Testis (tissue), 2 donors: ENCODE measurements at regions not wholly inside any gene's neighbourhood (a gene's known extent, or its start where the extent isn't known, plus 50 kb on each side); places are given as distances from the start of the nearest gene placed in this dataset.

Experiments
- DNase-seq: peaks from one replicate; pipeline ENCODE4 v3.0.0-alpha.2; 2019
- H3K27ac ChIP-seq, 2 donors: fragments of 200-600 bp; sonication (generic); one replicate each; pipeline ENCODE4 v1.5.1; 2019
- H3K27me3 ChIP-seq: fragments of 200-600 bp; sonication (generic); one replicate; pipeline ENCODE4 v1.5.1; 2019
- H3K36me3 ChIP-seq: fragments of 200-600 bp; sonication (generic); one replicate; pipeline ENCODE4 v1.5.1; 2017; ENCODE audit warnings: low read depth; ENCODE audit errors: missing control alignments
- H3K4me1 ChIP-seq: fragments of 200-600 bp; sonication (generic); one replicate; pipeline ENCODE4 v1.5.1; 2019
- H3K4me3 ChIP-seq, 2 donors: fragments of 200-600 bp; sonication (generic); one replicate each; pipeline ENCODE4 v1.5.1; 2017 to 2019
- H3K9me3 ChIP-seq: fragments of 200-600 bp; sonication (generic); one replicate; pipeline ENCODE4 v1.5.1; 2017
- POLR2A ChIP-seq: fragments of 450-650 bp; IDR thresholded peaks from one replicate; pipeline ENCODE4 v1.6.1; 2017; ENCODE audit warnings: antibody characterized with exemption, mild to moderate bottlenecking, moderate library complexity
- WGBS, 2 donors: methylation state at CpG; one replicate each; pipeline ENCODE4 v1.1.5; 2018; 5-methylcytosine and 5-hydroxymethylcytosine counted together
- intact Hi-C: fragments of 100-400 bp; cut with DNase I; formaldehyde crosslinking; loops from one replicate; pipeline ENCODE4 v1.15.1; 2023; ENCODE audit warnings: low total_unique reads
- TF ChIP-seq, protein P1 (sequence below), 3 experiments: fragments of 450-650 bp in 2 of 3; fragments of 200-600 bp in 1 of 3; sonication (generic) in 1 of 3; IDR thresholded peaks; one replicate each; pipeline ENCODE4 v1.5.1; 2016 to 2019; ENCODE audit warnings: antibody characterized with exemption in 3 of 3, mild to moderate bottlenecking in 2 of 3, moderate library complexity in 1 of 3

DNA sequence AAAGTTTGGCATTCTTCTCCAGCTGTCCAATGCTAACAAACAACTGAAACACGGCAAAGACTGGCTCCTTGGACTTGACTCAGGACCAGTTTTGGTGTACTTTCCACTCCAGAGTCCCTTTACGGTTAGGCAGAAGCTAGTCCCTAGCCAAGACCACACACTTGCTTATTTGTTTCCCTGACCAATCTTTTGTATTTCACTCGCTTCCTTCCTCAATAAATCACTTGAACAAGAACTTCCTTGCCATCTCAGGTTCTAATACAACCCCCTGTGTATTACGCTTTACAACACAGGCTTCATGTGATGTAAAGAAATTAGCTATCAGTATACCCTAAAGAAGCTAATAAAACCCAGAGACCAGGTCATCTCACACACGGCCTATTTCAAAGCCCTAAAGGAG, 947.5 kb upstream of the CTNND2 start:
- WGBS, 2 donors, result 64 to 65% methylated on average over 5 of the region's 5 CpGs
- TF ChIP-seq, protein P1, sequence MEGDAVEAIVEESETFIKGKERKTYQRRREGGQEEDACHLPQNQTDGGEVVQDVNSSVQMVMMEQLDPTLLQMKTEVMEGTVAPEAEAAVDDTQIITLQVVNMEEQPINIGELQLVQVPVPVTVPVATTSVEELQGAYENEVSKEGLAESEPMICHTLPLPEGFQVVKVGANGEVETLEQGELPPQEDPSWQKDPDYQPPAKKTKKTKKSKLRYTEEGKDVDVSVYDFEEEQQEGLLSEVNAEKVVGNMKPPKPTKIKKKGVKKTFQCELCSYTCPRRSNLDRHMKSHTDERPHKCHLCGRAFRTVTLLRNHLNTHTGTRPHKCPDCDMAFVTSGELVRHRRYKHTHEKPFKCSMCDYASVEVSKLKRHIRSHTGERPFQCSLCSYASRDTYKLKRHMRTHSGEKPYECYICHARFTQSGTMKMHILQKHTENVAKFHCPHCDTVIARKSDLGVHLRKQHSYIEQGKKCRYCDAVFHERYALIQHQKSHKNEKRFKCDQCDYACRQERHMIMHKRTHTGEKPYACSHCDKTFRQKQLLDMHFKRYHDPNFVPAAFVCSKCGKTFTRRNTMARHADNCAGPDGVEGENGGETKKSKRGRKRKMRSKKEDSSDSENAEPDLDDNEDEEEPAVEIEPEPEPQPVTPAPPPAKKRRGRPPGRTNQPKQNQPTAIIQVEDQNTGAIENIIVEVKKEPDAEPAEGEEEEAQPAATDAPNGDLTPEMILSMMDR (IDR thresholded peaks at IDR 0.05), result no peak
- no peak for TF ChIP-seq POLR2A
- intact Hi-C loops, result no loop called here
- H3K9me3 ChIP-seq, result no peaks in the 10 kb centered on the region
- no peaks in the 10 kb centered on the region for H3K36me3 ChIP-seq
- DNase-seq, result no peak
- no peak overlapping the region for H3K27ac ChIP-seq
- no peak overlapping the region for H3K4me3 ChIP-seq
- H3K4me1 ChIP-seq, result no peaks in the 10 kb centered on the region
- H3K27me3 ChIP-seq, result no peaks in the 10 kb centered on the region

DNA sequence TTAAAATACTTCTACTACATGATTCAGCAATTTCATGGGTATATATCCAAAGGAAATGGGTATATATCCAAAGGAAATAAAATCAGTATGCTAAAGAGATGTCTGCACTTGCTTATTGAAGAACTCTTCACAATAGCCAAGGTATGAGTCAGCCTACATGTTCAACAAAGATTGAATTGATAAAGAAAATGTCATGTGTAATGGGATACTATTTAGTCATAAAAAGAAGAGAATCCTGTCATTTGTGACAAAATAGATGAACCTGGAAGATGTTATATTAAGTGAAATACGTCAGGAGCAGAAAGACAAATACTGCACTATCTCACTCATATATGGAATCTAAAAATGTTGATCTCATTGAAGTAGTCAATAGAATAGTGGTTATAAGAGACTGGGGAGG, 944.5 kb upstream of the CTNND2 start:
- 81 to 86% methylated on average over 1 of the region's 1 CpG for WGBS, 2 donors
- no peaks in the 10 kb centered on the region for H3K36me3 ChIP-seq
- intact Hi-C loops, result no loop called here

GRCh38 chr5:12845549-12846159, 941.4 kb upstream of the CTNND2 start:
- WGBS, 2 donors, result 75% methylated on average over 4 to 5 of the region's 5 CpGs
- Histone ChIP-seq H3K4me3 (no peak overlapping the region), H3K4me1 (no peaks in the 10 kb centered on the region), H3K36me3 (no peaks in the 10 kb centered on the region), H3K9me3 (no peaks in the 10 kb centered on the region), H3K27me3 (no peaks in the 10 kb centered on the region), H3K27ac (no peak overlapping the region)
- no peak for TF ChIP-seq POLR2A
- TF ChIP-seq, protein P1 (IDR thresholded peaks at IDR 0.05), result no peak
- intact Hi-C loops, result no loop called here
- DNase-seq, result no peak

More for the DNA sequence above, 944.5 kb upstream of the CTNND2 start:
- no peak overlapping the region for H3K4me3 ChIP-seq
- no peaks in the 10 kb centered on the region for H3K27me3 ChIP-seq
- H3K27ac ChIP-seq, result no peak overlapping the region
- no peaks in the 10 kb centered on the region for H3K9me3 ChIP-seq
- TF ChIP-seq POLR2A, result no peak
- TF ChIP-seq, protein P1 (IDR thresholded peaks at IDR 0.05), result no peak
- no peak for DNase-seq
- H3K4me1 ChIP-seq, result no peaks in the 10 kb centered on the region

GRCh38 chr5:12840972-12841371, 936.7 kb upstream of the CTNND2 start:
- H3K4me3 ChIP-seq, result no peak overlapping the region
- no peak for DNase-seq
- no peaks in the 10 kb centered on the region for H3K36me3 ChIP-seq
- intact Hi-C loops, result no loop called here
- 66% methylated on average over 4 of the region's 4 CpGs for WGBS, 2 donors
- no peak overlapping the region for H3K27ac ChIP-seq
- H3K4me1 ChIP-seq, result no peaks in the 10 kb centered on the region
- no peaks in the 10 kb centered on the region for H3K27me3 ChIP-seq
- TF ChIP-seq POLR2A, result no peak
- TF ChIP-seq, protein P1 (IDR thresholded peaks at IDR 0.05), result no peak
- H3K9me3 ChIP-seq, result no peaks in the 10 kb centered on the region

DNA sequence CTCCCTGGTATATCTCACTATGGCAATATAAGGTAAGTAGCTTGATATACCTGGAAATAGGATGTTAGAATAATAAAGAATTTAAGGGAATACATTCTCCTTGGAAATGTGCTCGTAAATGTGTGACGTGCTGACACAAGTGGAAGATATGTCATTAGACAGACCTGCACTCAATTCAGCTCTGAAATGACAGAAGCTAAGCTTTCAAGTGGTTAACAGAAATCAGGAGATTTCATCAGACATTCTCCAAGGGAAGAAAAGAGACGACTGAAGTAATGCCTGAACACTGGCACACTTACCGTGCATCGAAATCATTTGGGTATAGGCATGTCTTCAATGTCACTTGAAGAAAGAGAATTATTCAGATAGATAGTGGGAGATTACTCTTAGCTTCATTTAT, 933.3 kb upstream of the CTNND2 start:
- H3K4me3 ChIP-seq, result no peak overlapping the region
- no peaks in the 10 kb centered on the region for H3K9me3 ChIP-seq
- H3K36me3 ChIP-seq, result no peaks in the 10 kb centered on the region
- no peaks in the 10 kb centered on the region for H3K27me3 ChIP-seq
- intact Hi-C loops, result no loop called here
- no peak for DNase-seq
- H3K4me1 ChIP-seq, result no peaks in the 10 kb centered on the region
- H3K27ac ChIP-seq, result no peak overlapping the region
- 81 to 88% methylated on average over 5 of the region's 5 CpGs for WGBS, 2 donors
- TF ChIP-seq, protein P1 (IDR thresholded peaks at IDR 0.05), result no peak
- no peak for TF ChIP-seq POLR2A
